GM18526 (cell line): ENCODE measurements at regions not wholly inside any gene's neighbourhood (a gene's known extent, or its start where the extent isn't known, plus 50 kb on each side); places are given as distances from the start of the nearest gene placed in this dataset.
A peak's percentile ranks its signal among the peaks of the same experiment; 100 is the strongest.

ENCODE experiments used
- POLR2A ChIP-seq: IDR thresholded peaks from 3 replicates; pipeline ENCODE4 v1.6.1; 2011; ENCODE audit not compliant: insufficient read length; ENCODE audit errors: extremely low read depth

- peak; percentile 98 for TF ChIP-seq POLR2A
These were observed 129.2 kb downstream of the HFE start for GRCh38 chr6:26216359-26216885.

DNA sequence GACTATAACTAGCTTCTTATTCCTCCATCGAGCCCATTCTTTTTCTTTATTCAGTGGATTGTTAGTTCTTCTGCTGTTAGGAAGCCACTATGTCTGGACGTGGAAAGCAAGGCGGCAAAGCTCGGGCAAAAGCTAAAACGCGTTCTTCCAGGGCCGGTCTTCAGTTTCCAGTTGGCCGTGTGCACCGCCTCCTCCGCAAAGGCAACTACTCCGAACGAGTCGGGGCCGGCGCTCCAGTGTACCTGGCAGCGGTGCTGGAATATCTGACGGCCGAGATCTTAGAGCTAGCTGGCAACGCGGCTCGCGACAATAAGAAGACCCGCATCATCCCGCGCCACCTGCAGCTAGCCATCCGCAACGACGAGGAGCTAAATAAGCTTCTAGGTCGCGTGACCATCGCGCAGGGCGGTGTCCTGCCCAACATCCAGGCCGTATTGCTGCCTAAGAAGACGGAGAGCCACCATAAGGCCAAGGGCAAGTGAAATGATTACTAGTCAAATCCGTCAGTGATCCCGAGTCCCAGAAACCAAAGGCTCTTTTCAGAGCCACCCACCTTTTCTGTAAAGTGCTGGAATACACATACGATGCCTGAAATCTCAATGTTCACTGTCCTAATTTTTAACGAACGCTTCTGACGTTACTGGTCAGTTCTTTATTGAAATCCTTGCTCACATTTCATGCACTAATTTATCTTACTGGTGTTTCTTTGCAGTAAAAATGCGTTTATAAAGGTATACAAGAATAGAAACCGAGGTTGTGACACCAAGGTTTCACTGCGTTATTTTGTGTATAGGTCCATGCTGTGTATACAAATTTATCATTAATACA lies 129.9 kb downstream of the HFE start:
- TF ChIP-seq POLR2A, result peak; percentile 98

DNA sequence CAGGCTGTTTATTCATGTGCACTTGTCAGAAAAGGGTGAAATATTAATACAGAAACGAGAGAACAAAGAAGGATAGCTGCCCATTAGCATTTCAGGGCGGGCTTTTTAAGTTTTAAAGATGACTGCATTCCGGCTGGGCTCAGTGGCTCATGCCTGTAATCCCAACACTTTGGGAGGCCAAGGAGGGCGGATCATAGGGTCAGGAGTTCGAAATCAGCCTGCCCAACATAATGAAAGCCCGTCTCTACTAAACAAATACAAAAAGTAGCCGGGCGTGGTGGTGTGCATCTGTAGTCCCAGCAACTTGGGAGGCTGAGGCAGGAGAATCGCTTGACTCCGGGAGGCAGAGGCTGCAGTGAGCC lies 130.5 kb downstream of the HFE start:
- no peak for TF ChIP-seq POLR2A

DNA sequence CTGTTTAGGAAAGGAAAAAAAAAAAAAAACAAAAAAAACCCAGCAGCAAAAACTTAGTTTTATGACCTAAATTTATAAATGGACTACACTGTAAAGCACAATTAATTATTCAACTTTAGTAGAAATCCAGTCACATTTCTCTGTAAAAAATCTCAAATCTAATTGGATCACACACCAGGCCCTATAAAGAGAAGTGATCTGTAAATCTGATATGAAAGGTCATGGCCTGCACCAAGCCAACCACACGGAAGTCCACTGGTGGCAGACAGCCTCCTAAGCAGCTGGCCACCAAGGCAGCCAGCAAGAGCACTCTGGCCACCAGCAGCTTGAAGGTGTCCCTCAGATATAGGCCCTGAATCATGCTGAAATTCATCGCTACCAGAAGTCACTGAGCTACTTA lies 131.6 kb downstream of the HFE start:
- no peak for TF ChIP-seq POLR2A

GRCh38 chr6:26220145-26220970 lies 133.1 kb downstream of the HFE start:
- no peak for TF ChIP-seq POLR2A

- TF ChIP-seq POLR2A, result no peak
These were observed 134.0 kb downstream of the HFE start for GRCh38 chr6:26221186-26221585.

- no peak for TF ChIP-seq POLR2A
These were observed 135.3 kb downstream of the HFE start for GRCh38 chr6:26222571-26222970.

GRCh38 chr6:26223228-26223627 lies 136.0 kb downstream of the HFE start:
- TF ChIP-seq POLR2A, result no peak

GRCh38 chr6:26223650-26224546 lies 136.7 kb downstream of the HFE start:
- TF ChIP-seq POLR2A, result peak; percentile 32

DNA sequence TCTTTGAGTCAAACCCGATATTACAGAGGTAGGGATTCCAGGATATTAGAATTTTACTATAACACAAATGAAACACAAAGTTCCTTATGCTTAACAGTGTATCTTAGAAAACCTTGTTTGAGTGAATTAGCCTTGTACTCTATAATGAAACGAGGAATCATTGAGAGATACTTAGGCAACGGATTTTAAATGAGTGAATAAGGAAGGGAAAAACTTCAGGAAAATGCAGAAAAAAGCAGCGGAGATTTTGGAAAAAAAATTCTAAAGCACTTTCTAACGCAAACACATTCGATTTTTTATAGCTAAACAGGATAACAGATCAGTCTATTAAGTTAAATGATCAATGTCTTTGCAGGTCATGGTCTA lies 137.3 kb downstream of the HFE start:
- no peak for TF ChIP-seq POLR2A

GRCh38 chr6:26224940-26225847 lies 138.0 kb downstream of the HFE start:
- TF ChIP-seq POLR2A, result no peak

DNA sequence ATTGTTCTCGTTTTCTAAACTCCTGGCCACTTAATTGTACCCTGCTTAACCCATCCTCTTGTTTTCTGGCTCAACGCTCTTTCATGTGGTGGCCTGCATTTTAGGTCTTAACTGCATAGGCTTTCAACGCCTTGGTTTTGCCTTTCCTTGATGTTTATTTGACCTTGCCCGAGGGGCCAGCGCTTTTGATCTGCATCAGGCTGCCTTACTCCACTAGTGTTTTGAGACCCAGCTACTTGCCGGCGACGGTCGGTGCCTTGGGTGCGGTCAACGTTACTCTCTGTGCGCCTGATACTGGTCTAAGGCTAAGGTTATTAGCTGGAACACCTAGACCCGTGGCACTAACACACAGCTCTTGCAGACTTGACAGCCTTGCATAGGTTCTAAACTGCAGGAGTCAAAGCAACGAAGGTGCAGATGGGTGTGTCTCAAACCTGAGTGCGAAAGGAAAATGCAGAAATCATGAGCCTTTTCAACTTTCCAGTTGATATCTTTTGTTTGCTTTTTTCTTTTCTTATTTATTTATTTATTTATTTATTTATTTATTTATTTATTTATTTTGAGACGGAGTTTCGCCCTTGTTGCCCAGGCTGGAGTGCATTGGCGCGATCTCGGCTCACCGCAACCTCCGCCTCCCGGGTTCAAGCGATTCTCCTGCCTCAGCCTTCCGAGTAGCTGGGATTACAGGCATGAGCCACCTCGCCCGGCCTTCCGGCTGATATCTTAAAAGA lies 138.8 kb downstream of the HFE start:
- no peak for TF ChIP-seq POLR2A

DNA sequence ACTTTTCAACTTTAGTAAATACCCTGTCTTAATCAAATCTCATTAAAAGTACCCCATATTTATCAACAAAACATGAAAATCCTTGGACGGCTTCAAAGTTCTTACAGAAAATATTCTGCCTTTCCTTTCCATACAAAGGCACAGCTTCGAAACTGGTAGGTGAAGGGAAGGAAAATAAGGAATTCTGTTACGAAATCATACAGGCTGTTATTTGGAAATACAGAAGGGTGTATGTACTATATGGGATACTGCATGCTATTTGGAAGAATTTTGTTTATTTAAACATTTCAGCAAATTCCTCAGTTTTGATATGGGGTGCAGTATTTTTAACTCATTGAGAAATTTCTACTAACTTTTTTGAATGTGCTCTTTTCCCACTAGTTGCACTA lies 138.4 kb upstream of the BTN3A2 start:
- TF ChIP-seq POLR2A, result no peak

- TF ChIP-seq POLR2A, result no peak
These were observed 134.6 kb upstream of the BTN3A2 start for GRCh38 chr6:26230351-26230750.
